PFSK-1 (cell line): ENCODE measurements at regions not wholly inside any gene's neighbourhood (a gene's known extent, or its start where the extent isn't known, plus 50 kb on each side); places are given as distances from the start of the nearest gene placed in this dataset.

Source experiments
- POLR2AphosphoS5 ChIP-seq: IDR thresholded peaks from 2 replicates; pipeline ENCODE4 v1.6.1; 2012; ENCODE audit warnings: low read depth, mild to moderate bottlenecking, control low read depth, low read length, moderate library complexity
- TF ChIP-seq, protein P1 (sequence below), 2 experiments: IDR thresholded peaks; 2 replicates each; pipeline versions ENCODE4 v1.6.1 to v1.8.0; 2011 to 2012; ENCODE audit warnings: low read depth in 2 of 2, low read length in 2 of 2, control low read depth in 1 of 2, inconsistent platforms in 1 of 2, mild to moderate bottlenecking in 1 of 2, moderate library complexity in 1 of 2; ENCODE audit not compliant: insufficient read depth in 1 of 2

DNA sequence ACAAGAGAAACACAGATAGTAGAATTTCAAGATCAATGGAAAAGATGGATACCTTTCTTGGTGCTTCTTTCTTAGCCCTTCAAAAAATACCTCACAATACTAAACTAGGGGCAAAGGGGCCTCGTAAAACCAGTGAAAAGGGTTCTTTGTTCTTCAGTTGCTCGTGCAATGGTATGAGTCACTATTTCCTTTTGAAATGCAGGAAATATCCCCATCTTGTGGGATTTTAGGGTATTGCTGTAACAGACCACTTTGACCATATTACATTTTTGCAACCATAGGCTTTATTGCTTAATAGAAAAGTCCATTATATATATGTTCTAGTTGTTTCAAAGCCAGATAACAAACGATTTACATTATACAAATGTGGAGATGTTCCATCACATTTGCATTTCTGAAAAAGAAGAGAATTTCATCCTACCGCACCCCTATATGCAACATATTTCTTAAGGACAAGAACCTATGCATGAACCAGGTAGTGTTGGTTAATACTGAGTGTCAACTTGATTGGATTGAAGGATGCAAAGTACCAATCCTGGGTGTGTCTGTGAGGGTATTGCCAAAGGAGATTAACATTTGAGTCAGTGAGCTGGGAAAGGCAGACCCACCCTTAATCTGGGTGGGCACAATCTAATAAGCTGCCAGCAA is 88.6 kb upstream of the PKN2 start:
- no peak for TF ChIP-seq POLR2AphosphoS5
- TF ChIP-seq, protein P1, sequence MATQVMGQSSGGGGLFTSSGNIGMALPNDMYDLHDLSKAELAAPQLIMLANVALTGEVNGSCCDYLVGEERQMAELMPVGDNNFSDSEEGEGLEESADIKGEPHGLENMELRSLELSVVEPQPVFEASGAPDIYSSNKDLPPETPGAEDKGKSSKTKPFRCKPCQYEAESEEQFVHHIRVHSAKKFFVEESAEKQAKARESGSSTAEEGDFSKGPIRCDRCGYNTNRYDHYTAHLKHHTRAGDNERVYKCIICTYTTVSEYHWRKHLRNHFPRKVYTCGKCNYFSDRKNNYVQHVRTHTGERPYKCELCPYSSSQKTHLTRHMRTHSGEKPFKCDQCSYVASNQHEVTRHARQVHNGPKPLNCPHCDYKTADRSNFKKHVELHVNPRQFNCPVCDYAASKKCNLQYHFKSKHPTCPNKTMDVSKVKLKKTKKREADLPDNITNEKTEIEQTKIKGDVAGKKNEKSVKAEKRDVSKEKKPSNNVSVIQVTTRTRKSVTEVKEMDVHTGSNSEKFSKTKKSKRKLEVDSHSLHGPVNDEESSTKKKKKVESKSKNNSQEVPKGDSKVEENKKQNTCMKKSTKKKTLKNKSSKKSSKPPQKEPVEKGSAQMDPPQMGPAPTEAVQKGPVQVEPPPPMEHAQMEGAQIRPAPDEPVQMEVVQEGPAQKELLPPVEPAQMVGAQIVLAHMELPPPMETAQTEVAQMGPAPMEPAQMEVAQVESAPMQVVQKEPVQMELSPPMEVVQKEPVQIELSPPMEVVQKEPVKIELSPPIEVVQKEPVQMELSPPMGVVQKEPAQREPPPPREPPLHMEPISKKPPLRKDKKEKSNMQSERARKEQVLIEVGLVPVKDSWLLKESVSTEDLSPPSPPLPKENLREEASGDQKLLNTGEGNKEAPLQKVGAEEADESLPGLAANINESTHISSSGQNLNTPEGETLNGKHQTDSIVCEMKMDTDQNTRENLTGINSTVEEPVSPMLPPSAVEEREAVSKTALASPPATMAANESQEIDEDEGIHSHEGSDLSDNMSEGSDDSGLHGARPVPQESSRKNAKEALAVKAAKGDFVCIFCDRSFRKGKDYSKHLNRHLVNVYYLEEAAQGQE (IDR thresholded peaks at IDR 0.05; ENCODE audit: insufficient read depth in 1 of 2, low read depth in 2 of 2, low read length in 2 of 2): no peak
